ENCODE measurements at regions not wholly inside any gene's neighbourhood (a gene's known extent, or its start where the extent isn't known, plus 50 kb on each side); places are given as distances from the start of the nearest gene placed in this dataset.

GRCh38 chr20:62589150-62589498, 53.2 kb upstream of the SLCO4A1 start:
- no peaks in the 10 kb centered on the region for H3K9me3 ChIP-seq (ENCODE audit: control insufficient read depth, insufficient read depth, low read length)
- no peaks in the 10 kb centered on the region for H3K79me2 ChIP-seq (ENCODE audit: control insufficient read depth, low read length)
- no peaks in the 10 kb centered on the region for H3K4me1 ChIP-seq (ENCODE audit: control insufficient read depth, low read length)
- H3K36me3 ChIP-seq (ENCODE audit: control insufficient read depth, low read length), result no peaks in the 10 kb centered on the region
- no peak overlapping the region for H3K27ac ChIP-seq (ENCODE audit: low read depth, low read length)
- H3K27me3 ChIP-seq (ENCODE audit: control insufficient read depth, low read length), result peaks cover 18% of the 10 kb centered on the region
- H3F3A ChIP-seq (ENCODE audit: control insufficient read depth, insufficient read depth), result no peaks in the 10 kb centered on the region
- no peak overlapping the region for H3K4me3 ChIP-seq (ENCODE audit: low read length)
- no peak overlapping the region for H3K4me2 ChIP-seq (ENCODE audit: low read length)
- no peak for TF ChIP-seq CTCF (IDR thresholded peaks at IDR 0.05; ENCODE audit: low read depth, low read length, poor library complexity, severe bottlenecking)
- no peak for TF ChIP-seq EZH2phosphoT487 (IDR thresholded peaks at IDR 0.05; ENCODE audit: borderline replicate concordance, low read length)
- H3K9me2 ChIP-seq (replicated peaks; ENCODE audit: control insufficient read depth, low read length), result no peaks in the 10 kb centered on the region
- no peaks in the 10 kb centered on the region for H4K20me1 ChIP-seq (ENCODE audit: control insufficient read depth, insufficient read depth, low read depth, low read length)

GRCh38 chr20:62589720-62590119, 52.6 kb upstream of the SLCO4A1 start:
- H3K9me2 ChIP-seq (replicated peaks; ENCODE audit: control insufficient read depth, low read length), result no peaks in the 10 kb centered on the region
- no peaks in the 10 kb centered on the region for H4K20me1 ChIP-seq (ENCODE audit: control insufficient read depth, insufficient read depth, low read depth, low read length)
- no peaks in the 10 kb centered on the region for H3K79me2 ChIP-seq (ENCODE audit: control insufficient read depth, low read length)
- no peak overlapping the region for H3K27ac ChIP-seq (ENCODE audit: low read depth, low read length)
- H3F3A ChIP-seq (ENCODE audit: control insufficient read depth, insufficient read depth), result no peaks in the 10 kb centered on the region
- H3K36me3 ChIP-seq (ENCODE audit: control insufficient read depth, low read length), result no peaks in the 10 kb centered on the region
- peaks cover 24% of the 10 kb centered on the region for H3K27me3 ChIP-seq (ENCODE audit: control insufficient read depth, low read length)
- no peaks in the 10 kb centered on the region for H3K9me3 ChIP-seq (ENCODE audit: control insufficient read depth, insufficient read depth, low read length)
- no peak overlapping the region for H3K4me2 ChIP-seq (ENCODE audit: low read length)
- no peaks in the 10 kb centered on the region for H3K4me1 ChIP-seq (ENCODE audit: control insufficient read depth, low read length)
- TF ChIP-seq CTCF (IDR thresholded peaks at IDR 0.05; ENCODE audit: low read depth, low read length, poor library complexity, severe bottlenecking), result no peak
- TF ChIP-seq EZH2phosphoT487 (IDR thresholded peaks at IDR 0.05; ENCODE audit: borderline replicate concordance, low read length), result no peak
- H3K4me3 ChIP-seq (ENCODE audit: low read length), result no peak overlapping the region

GRCh38 chr20:62590309-62591121, 51.8 kb upstream of the SLCO4A1 start:
- Histone ChIP-seq H3K36me3 (ENCODE audit: control insufficient read depth, low read length) (no peaks in the 10 kb centered on the region), H3K4me3 (ENCODE audit: low read length) (no peak overlapping the region), H3K4me2 (ENCODE audit: low read length) (no peak overlapping the region), H3F3A (ENCODE audit: control insufficient read depth, insufficient read depth) (no peaks in the 10 kb centered on the region), H3K9me3 (ENCODE audit: control insufficient read depth, insufficient read depth, low read length) (no peaks in the 10 kb centered on the region), H3K9me2 (replicated peaks; ENCODE audit: control insufficient read depth, low read length) (no peaks in the 10 kb centered on the region), H3K27ac (ENCODE audit: low read depth, low read length) (no peak overlapping the region), H4K20me1 (ENCODE audit: control insufficient read depth, insufficient read depth, low read depth, low read length) (no peaks in the 10 kb centered on the region), H3K27me3 (ENCODE audit: control insufficient read depth, low read length) (peaks cover 31% of the 10 kb centered on the region), H3K4me1 (ENCODE audit: control insufficient read depth, low read length) (no peaks in the 10 kb centered on the region), H3K79me2 (ENCODE audit: control insufficient read depth, low read length) (no peaks in the 10 kb centered on the region)
- no peak for TF ChIP-seq CTCF (IDR thresholded peaks at IDR 0.05; ENCODE audit: low read depth, low read length, poor library complexity, severe bottlenecking)
- no peak for TF ChIP-seq EZH2phosphoT487 (IDR thresholded peaks at IDR 0.05; ENCODE audit: borderline replicate concordance, low read length)
